ENCODE measurements at regions not wholly inside any gene's neighbourhood (a gene's known extent, or its start where the extent isn't known, plus 50 kb on each side); places are given as distances from the start of the nearest gene placed in this dataset.

DNA sequence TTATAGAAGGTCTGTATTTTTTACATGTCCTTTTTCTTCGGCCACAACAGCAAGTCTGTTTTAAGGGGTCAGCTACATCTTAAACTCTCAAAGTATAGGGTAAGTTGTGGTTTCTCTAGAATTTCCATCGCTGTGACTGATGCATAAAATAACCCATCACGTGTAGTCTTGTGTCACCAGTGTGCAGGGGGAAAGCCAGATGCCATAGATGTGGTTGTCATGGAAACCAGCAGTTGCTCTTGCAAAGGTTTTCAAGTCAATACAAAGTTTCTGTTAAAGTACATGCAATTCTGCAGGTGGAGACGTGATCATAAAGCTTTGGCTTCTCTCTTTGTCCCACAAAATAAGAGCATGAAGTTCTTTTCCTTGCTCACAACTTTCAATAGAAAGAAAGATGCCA, 210.3 kb upstream of the ONECUT1 start:
- no peak for DNase-seq

DNA sequence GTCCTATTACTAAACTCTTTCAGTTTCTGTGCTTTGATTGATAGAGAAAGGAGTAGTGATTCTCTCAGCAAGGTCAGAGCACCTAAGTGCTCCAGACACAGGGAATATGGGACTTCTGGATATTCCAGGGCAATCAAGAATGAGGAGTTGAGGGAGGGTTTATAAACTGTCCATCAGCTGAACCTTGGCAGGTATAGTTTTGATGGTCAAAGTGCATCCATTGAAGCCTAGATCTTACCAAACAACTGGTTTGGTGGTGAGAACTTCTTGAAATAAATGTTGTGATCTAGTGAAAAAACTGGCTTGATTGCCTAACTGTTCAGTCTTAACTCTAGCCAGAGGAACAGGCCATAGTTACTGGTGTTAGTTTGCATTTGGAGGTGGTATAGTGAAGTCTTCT, 207.0 kb upstream of the ONECUT1 start:
- DNase-seq, result no peak

DNA sequence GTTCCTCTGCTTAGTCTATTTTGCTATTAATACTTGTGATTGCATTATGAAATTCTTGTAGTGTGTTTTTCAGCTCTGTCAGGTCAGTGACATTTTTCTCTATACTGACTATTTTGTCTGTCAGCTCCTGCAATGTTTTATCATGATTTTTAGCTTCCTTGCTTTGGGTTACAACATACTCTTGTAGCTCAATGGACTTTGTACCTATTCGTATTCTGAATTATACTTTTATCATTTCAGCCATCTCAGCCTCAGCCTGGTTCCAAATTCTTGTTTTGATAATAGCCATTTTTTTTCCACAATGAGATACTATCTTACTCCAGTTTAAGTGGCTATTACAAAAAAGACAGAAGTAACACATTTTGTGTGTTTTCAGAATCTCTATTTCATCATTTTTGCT, 204.2 kb upstream of the ONECUT1 start:
- no peak for DNase-seq

DNA sequence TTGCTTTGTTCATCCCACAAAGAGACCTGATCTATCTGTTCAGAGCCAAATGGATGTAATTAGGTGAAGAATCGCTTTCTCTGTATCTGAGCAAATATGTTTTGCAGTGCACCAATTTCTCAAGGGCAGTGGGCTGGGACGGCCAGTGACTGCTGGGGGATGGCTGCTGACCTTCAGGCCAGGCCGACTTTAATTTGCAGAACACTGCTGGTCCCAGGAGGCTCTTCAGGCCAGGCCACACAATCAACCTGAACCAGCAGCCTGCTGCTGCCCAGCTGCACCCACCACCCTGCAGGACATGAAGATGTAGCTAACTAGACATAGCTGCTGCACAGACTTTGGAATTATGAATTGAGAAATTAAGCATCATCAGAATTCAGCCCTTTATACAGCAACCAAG, 194.4 kb upstream of the ONECUT1 start:
- DNase-seq, result no peak

DNA sequence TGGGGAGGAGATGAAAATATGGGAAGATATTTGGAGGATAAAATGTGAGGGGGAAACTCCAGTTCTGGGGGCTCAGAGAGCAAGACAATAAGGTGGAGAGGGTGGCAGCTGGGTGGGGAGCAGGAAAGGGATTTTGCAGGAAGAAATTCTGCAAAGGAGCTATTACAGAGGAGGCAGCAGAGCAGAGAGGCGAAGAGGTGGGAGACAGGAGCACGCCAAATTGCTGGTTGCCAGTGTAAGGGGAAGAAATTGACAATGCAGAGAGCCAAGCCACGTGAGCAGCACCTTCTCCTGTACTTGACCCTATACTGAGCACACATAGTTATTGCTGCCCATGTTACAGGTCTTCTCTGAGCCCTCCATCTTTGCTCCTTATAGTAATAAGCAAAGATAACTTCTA, 190.3 kb upstream of the ONECUT1 start:
- no peak for DNase-seq

DNA sequence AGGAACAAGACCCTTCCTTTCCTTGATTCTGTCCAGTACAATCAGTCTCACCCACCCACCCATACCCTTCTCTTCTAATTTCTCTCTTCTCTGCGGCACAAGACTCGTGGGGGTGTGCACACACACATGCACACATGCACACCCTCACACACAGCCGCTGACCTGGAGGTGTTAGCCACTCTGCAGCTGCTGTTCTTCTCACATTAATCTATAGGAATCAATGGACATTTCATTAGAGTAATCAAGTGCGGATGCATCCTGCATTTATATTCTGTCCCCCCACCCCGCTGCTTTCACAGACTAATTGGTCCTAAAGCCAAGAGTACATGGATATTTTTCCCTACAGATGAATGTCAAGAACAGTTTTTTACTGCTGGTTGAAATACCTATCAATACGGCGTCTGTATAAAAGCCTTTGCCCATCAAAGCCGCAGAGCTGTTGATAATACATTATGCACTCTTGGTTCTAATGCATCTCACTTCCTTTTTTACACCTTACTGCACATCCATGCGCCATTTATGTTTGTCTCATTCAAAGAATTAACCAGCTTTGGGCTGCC, 186.5 kb upstream of the ONECUT1 start:
- no peak for DNase-seq

DNA sequence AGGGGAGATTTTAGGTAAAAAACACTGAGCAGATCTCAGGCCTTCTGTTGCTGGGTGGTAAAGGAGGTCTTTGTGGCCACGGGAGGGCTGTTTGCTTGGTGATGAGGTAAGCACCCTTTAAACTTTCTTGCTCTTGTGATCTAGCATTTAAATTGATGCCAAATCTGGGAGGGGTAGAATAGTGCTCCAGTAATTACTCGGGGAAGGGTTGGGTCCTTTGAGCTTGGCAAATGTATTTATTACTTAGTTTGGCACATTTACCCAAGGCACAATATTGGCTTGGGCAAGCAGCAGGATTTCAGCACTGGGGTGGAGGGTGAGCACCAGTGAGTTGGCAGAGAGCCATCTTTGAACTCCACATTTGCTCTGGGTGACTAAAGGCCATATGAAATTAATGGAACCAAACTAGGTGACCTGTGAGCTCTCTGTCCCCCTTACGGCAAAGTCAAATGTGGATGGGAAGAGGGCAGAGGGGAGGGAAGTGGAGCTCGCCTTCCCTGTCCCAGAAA, 185.9 kb upstream of the ONECUT1 start:
- no peak for DNase-seq

DNA sequence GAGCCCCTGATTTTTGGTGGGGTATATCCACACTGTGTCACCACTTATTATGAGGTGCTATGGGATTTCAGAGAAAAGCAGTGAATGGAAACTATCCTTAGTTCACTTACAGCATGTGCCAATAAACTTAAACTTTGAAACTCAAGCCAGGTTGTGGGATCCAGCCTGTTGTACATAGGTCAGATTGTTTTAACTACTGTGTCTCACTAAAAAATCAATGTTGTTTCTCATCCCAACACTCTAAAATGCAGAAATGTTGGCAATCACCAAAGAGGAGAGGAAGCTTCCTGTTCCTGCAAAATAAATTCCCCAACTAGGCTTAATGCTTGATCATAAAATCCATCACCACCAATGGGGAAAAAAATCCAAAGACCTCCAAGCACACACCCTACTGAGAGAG, 173.7 kb upstream of the ONECUT1 start:
- no peak for DNase-seq

DNA sequence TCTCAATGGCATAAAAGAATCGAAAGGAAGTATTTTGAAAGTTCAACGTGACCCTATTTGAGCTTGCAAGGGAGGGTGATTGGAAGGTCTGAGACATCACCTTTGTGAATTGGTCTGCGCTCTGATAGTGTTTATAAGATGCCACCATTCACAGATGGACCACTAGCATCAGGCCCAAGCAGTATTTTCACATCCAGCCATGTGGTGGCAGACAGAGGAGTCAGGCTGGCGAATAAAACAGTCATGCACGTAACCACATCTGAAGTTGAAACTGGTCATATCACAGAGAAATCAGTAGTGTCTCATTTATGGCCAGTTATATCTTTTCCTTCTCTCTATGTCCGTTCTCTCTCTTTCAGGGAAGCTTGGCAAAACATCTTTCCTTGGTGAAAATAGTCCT, 170.1 kb upstream of the ONECUT1 start:
- no peak for DNase-seq

DNA sequence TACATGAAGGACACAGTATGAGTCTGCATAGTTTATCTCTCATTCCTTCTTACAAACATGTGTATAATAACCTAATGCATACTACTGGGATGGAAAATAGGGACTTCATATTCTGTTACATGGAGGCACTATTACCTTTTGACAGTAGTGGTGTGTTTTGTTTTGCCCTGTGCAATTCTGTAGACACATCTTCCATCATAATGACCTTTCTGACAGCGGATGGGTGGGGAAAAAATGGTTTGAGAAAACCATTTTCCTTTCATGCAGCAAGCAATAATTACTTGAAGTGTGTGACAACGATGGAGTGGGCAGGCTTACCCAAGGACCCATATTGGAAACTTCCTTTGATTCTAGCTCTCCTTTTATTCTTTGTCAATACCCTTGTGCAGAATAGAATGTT, 153.6 kb upstream of the ONECUT1 start:
- no peak for DNase-seq

DNA sequence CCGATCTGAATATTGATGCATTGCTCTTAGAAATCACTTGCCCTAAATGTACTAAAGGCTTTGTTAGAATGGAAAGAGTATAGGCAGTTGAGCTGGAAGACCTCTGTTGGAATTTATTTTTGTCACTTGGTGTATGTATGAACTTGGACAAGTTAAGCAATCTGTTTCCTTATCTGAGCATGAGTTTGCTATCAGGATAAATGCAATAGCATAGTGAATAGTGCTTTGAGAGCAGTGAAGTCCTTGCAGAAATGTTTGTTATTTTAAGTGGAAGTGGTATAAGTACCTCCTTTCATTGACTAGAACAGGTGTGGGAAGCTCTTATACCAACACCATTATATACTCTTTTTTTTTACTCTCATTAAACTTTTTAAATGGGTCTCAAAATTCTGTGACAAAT, 146.4 kb upstream of the ONECUT1 start:
- no peak for DNase-seq

DNA sequence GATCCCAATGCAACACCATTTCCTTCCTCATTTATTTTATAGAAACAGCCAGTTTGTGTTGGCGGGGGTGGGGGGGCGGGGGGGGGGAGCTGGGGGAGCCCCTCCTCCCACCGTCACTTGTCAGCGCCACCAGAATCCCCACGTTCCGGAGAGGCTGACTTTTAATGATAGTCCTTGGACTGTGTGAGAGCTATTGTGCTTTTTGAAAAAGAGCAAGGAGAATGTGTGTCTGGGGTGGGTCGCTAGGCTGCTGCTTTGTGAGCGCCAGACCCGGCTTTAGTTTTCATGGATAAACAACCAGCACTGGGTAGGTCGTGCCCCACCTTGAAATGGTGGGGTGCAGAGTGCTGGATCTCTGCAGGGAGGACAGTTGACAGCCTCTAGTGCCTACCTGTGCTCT, 135.0 kb upstream of the ONECUT1 start:
- DNase-seq, result no peak

DNA sequence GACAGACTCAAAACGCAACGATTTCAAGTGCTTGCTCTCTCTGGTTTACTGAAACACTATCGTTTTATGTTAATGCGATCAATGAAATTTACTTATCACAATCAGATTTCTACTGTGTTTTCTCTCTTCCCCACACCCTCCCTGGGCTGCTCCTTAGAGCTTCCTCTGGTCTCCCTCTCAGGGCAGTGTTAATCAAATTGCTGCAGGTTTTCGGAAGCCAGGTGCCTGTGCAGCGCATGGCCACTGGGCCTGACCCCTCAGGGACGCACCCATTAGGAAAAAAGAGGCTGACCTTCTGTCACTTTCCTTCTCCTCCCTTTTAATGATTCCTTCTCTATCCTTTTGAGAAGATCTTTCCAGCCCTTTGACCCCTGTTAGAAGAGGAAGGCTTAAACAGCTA, 134.5 kb upstream of the ONECUT1 start:
- DNase-seq, result no peak

DNA sequence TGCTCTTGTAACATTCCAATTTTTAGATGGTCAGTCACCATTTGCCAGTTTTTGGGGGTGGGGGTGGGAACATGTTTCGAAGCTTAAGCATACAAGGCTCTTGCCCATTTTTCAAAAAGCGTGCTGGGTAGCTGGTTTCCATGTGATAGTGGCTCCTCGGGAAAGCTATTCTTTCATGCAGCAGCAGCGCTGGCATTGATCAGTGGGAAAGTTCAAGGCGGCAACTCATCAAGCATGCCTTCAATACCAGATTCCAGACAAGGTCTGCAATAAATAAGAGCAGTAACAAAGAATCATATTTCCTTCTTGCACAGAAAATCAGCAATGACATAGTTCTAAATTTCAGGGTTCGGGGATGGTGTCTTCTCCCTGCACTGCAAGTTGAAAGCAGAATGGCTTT, 133.5 kb upstream of the ONECUT1 start:
- DNase-seq, result no peak

DNA sequence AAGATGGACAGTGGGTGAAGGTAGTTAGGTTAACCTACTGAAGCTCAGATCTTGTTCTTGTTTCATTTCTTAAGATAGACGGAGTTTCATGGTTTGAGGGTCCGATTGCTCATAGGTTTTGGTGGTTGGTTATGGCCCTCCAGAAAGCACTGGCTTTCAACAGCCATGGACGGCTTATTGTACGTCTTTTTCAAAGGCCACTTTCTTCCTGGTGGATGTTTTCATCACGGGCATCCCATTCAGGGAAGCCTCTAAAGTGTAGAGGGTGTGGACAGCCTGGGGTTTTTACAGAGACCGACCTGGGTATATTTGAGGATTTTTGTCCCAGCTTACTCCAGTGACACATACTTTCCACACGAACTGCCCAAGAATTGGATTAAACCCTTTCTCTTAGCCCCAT, 132.7 kb upstream of the ONECUT1 start:
- no peak for DNase-seq

DNA sequence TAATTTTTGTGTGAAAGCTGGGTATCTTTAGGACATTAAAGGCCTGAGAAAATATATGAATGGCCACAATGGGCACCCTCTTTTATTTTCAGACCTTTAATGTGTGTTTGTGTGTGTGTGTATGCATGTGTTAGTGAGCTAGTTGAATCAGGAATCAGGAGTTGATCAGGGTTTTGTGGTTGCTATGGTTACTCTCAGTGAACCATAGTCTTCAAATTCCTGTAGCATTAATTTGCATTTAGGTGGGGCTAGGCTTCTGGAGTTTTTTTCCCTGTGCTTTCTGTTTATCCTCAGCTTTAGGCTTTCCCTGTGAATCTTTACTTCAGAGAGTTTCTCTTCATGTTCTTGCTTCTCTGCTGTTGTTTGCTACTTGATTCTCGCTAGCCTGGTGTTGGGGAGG, 122.0 kb upstream of the ONECUT1 start:
- DNase-seq, result no peak

DNA sequence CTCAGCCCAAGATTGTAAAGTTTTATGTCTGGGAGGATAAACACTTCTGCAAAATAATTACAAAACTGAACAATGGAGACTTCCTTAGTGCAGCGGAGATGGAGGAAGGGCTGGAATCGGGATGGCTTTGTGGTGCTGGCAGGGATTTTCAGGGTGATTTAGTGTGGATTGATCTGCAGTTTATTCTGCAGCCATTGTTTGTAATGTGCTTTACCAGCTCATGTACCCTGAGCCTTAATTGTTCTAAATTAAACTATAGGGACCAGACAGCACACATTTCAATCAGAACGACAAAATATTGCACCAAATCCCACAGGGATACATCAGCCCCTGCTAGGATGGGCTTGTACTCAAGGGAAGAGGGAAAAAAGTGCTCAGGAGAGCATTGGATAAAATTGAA, 103.2 kb upstream of the ONECUT1 start:
- no peak for DNase-seq

DNA sequence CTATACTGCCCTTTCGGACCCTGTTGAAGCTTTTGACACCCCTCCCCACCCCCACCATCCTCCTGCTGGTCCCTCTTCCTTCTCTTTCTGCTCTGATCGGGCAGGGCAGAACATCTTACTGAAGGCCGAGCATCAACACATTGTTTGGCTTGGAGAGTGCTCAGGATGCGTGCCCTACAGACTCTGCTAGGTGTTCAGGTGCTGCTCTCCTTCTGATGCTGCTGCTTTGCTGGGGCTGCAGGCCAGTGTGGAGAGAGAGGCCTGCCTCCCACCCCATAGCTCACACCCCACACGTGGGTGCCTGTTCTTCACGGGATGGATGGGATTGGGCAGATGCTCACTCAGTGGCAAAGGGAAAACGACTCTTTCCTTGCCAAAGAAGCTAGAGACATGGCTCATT, 89.8 kb upstream of the ONECUT1 start:
- no peak for DNase-seq

DNA sequence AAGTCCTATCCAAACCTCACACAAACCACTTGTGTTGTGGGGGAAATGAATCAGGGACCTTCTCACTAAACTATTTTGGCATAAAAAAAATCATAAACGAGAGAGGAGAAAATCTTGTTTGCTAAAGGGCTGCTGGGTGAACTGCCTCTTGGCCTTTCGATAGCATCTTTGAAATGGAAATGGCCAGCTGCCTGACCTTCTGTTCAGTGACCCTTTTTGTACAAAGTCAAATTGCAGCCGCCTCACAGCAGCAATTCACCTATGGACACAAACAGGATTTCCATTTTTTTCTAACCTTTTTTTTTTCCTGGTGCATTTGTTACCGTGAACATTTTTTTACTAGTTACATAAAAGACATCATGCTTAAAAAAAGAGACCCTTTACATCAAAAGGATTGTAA, 89.0 kb upstream of the ONECUT1 start:
- no peak for DNase-seq

DNA sequence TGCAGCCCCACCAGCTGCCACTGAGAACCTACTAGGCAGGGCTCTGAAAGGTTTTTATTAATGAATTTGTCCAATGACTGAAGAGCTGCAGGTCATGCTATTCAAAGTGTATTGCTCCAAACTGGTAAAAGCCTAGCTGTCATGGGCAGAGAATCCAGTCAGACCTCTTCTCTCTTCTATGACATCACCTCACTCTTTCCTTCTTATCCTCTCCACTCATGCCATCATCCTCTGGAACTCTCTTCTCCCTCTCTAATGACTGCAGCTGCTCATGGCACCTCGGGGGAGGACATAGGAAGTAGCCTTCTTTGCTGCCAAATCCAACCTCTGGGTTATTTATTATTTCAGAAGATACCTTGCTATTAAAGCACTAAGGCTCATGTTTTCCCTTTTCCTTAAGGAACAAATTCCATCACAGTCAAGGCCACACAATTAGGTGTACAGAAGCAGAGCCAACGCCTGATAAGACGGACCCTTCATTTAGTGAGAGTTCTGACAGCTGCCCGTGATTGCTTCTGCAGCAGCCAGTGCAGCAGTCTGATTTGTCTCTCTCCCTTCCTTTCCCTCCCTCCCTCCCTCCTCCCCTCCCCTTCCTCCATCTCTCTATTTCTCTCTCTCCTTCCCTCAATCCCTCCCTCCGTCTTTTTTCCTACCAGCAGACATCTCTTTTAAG, 87.0 kb upstream of the ONECUT1 start:
- no peak for DNase-seq

DNA sequence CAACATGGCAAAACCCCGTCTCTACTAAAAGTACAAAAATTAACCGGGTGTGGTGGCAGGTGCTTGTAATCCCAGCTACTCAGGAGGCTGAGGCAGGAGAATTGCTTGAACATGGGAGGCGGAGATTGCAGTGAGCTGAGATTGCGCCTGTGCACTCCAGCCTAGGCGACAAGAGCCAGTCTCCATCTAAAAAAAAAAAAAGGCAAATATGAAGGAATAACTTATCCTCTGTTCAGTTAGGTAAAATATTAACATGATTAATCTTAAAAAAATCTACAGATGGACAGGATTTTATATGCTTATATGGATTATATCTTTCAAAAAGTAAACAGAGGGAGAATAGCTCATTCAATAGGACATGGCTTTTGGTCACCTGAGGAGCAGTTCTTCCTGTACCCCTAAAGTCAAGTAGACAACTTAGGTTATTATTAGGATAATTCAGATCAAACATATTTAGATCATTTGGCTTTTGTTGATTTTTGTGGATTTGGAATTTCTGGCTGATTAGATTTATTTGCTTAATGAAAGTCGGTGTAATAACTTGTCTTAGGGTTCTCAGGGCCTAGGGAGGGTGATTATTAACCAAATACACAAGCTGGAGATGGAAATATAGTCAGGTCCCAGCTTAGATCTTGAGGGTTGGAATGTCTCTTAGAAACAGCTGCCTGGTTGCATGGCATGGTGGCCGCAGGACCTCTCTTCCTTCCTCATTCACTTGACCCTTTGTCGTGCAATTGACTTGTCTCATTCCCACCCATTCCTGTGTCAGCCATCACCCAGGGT, 82.1 kb upstream of the ONECUT1 start:
- no peak for DNase-seq

DNA sequence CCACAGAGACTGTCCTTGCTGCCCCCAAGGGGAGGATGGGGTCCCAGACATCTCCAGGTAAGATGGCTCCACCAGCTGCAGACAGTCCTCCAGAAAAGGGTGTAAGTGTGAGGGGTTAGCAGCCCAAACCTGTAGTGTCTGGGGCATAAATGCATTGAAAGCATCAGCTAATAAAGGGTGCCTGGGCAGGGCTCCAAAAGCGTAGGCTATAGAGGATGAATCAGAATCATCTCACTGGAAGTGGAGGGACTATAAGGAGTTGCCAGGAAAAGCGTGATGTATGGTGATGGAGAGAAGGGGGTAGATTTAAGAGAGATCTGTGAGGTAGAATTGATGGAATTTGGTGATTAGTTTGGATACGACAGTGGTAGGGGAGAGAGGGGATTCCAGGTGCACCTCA, 79.9 kb upstream of the ONECUT1 start:
- DNase-seq, result no peak

DNA sequence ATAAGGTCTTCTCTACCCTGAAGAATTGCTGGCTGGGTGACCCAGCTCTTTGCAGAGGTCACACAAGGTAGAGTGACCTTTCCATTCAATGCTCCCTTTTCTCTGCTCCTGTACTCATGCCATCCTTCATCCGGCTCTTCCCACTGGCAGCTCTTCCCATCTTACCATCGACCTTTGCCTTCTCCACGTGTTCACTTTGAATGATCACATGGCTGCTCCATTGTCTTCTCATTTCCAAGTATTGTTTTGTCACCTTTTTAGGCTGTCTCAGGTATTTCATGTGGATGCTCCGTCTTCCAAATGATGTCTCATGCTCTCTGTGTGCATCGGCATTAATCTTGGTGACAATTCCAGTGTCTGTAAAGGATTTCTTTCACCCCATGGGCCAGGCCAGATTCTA, 76.6 kb upstream of the ONECUT1 start:
- DNase-seq, result no peak

DNA sequence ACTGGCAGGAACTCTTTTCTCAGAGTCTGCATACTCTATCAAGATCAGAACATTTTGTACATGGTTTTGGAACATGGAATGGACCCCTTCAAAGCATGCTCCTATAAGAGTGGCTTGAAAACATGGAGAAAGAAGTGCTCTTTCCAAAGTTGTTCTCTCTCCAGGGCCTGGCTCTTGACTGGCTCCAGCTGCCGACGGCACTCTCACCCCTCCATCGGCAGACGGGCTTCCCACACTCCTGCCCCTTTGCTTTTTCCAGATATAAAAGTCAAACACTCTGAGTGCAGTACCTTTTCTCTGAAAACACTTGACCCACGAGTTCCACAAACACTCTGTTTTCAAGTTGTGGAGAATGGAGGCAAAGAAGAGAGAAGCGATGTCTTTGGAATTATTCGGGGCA, 72.5 kb upstream of the ONECUT1 start:
- DNase-seq, result no peak

DNA sequence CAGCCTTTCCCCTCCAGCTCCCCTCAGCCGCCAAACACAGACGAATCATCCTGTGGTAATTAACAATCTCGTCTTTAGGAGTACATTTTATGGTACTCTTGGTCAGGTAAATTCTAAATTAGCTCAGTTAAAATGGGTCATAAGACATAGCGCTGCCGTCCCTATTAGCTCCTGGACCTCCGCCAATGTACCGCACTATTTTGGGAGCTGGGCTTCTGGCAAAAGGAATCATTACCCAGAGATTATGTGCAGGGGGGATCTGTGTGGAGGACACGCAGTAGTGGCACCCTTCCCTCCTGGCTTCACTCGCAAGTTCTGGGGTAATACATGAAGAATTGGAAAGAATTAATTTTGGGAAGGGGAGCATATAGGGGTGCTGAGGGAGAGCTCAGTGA, 68.6 kb upstream of the ONECUT1 start:
- DNase-seq, result no peak

Data from NCI-H1436 (cell line).